Amygdala (tissue), 56 donors: ENCODE measurements at regions not wholly inside any gene's neighbourhood (a gene's known extent, or its start where the extent isn't known, plus 50 kb on each side); places are given as distances from the start of the nearest gene placed in this dataset.

Source experiments
- DNase-seq, 56 donors: peaks; one replicate each; lab custom pipeline; 2025; lab: John Stamatoyannopoulos, UW

DNA sequence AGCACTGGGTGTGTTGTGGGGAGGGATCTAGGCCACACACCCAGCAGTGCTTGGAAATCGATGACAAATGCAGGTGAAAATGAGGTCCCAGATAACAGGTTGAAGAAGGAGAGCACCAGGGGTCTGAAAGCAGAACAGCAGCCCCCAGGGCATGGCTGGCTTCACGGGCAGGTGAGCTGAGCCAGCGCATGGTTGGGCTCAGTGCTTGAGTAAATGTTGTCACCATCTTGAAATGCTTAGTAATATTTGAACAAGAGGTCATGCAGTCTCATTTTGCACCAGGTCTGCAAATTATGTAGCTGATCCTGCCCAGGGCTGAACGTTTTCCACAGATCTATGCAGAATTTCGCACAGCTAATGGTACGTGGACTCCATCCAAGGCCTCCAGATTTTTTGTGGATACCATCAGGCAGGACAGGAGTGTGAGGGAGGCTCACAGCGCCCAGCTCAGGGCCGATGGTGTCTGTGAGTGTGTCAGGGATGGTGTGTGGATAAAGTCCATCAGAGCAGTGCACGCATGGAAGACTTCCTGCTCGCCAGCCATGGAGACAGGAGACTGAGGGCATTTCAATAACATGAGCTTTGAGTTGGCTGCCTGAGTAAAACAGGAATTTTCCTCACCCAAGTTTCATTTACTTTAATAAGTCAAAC lies 53.1 kb upstream of the SNX9 start:
- no peak for DNase-seq

DNA sequence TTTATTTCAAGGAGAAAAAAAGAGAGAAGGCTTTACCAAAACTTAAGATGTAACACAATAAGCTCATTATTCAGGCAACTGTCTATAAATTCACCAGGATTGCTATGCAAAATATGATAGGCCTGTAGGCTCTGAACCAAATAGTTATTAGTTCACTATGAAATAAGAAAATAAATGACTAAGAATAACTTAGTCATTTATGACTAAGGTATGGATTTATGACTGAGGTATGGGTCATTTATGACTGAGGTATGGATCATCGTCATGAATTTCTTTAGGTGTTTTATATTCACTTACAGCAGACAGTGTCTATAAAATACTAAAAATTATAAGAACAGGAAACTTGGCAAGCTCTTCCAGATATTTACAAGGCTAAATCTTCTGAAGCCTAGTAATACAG lies 52.1 kb upstream of the SNX9 start:
- no peak for DNase-seq

DNA sequence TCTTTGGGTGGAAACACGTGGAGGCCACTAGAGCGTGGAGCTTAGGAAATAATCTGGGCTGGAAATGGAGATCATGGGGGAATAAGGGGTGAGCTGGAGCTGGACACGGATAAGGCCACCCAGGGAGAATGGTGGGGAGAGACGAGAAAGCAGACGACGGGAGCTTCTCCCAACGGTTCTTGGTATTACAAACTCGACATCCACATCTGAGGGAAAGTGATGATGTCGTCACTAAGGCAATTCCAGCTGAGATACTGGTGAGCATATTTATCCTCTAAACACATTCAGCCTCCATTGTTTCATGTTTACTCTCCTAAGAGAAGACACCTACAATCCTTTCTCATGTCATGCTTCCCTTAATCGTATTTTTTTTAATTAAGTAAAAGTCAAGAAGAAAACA lies 50.2 kb upstream of the SNX9 start:
- DNase-seq: no peak
